IgD-negative memory B cell (primary cell): ENCODE measurements at regions not wholly inside any gene's neighbourhood (a gene's known extent, or its start where the extent isn't known, plus 50 kb on each side); places are given as distances from the start of the nearest gene placed in this dataset.

Source experiments
- H3K27ac Mint-ChIP-seq, 3 donors: one replicate each; pipeline ENCODE4 v1.8.0; 2020 to 2022; ENCODE audit warnings: mild to moderate bottlenecking in 3 of 3, mixed read lengths in 3 of 3, moderate library complexity in 1 of 3
- H3K27me3 Mint-ChIP-seq: one replicate; pipeline ENCODE4 v1.8.0; 2021; ENCODE audit warnings: mixed read lengths
- H3K36me3 Mint-ChIP-seq: one replicate; pipeline ENCODE4 v1.8.0; 2020; ENCODE audit warnings: mild to moderate bottlenecking, mixed read lengths
- H3K4me1 Mint-ChIP-seq, 3 donors: one replicate each; pipeline ENCODE4 v1.8.0; 2020 to 2022; ENCODE audit warnings: mixed read lengths in 3 of 3, mild to moderate bottlenecking in 1 of 3
- H3K4me3 Mint-ChIP-seq, 4 donors: one replicate each; pipeline ENCODE4 v1.8.0; 2020 to 2022; ENCODE audit warnings: mild to moderate bottlenecking in 4 of 4, mixed read lengths in 4 of 4, moderate library complexity in 3 of 4
- H3K9me3 Mint-ChIP-seq, 3 donors: one replicate each; pipeline ENCODE4 v1.8.0; 2020 to 2021; ENCODE audit warnings: mixed read lengths in 3 of 3, mild to moderate bottlenecking in 1 of 3

DNA sequence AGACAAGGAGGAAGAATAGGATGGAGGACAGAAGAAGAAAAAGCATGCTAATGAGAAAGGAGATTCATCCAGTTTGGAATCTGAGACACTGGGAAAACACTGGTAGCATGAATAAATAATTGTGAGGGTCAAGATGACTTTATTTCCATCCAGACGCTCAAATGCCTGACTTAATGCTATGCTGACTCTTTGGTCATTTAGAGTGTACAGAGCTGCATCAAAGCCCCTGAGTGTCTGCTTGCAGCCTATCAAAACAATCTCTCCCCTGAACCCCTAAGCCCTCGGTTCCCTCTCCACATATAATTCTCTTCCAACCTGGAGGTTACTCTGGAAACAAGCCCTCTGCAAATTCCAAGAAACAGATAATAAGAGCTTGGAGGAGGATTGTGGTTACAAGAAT is 208.8 kb downstream of the MAGEB17 start:
- H3K4me1 Mint-ChIP-seq, result no peaks in the 10 kb centered on the region
- H3K4me3 Mint-ChIP-seq, result no peak overlapping the region
- no peaks in the 10 kb centered on the region for H3K9me3 Mint-ChIP-seq
- peaks cover 7% of the 10 kb centered on the region for H3K27me3 Mint-ChIP-seq
- H3K27ac Mint-ChIP-seq, result no peak overlapping the region
- H3K36me3 Mint-ChIP-seq, result peaks cover 3% of the 10 kb centered on the region

DNA sequence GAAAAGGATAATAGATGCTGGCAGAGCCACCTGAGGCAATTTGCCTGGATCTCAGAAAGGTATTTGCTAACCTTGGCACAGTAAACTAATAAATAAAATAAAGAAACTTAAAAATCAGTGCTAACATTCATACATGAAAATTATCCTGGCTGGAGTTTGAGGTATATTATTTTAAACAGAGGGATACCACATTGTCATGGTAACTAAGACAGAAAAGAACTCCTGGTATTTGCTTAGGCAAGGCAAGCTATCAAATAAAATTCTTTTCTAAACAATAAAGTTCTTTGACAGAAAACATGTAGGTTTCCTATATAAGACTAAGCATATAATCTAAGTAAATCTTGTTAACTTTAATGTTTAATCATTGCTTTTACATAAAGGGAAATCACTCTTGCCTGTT is 218.8 kb downstream of the MAGEB17 start:
- H3K4me3 Mint-ChIP-seq, result no peak overlapping the region
- H3K36me3 Mint-ChIP-seq, result no peaks in the 10 kb centered on the region
- H3K9me3 Mint-ChIP-seq, result peaks cover 0 to 6% (median 3%) of the 10 kb centered on the region in 3 donors
- H3K4me1 Mint-ChIP-seq, result no peaks in the 10 kb centered on the region
- no peak overlapping the region for H3K27ac Mint-ChIP-seq
- H3K27me3 Mint-ChIP-seq, result peaks cover 9% of the 10 kb centered on the region

GRCh38 chrX:16392597-16392996 is 225.3 kb downstream of the MAGEB17 start:
- peaks cover 10% of the 10 kb centered on the region for H3K27me3 Mint-ChIP-seq
- H3K27ac Mint-ChIP-seq, result no peak overlapping the region
- no peaks in the 10 kb centered on the region for H3K4me1 Mint-ChIP-seq
- H3K9me3 Mint-ChIP-seq, result peaks cover 0 to 6% (median 3%) of the 10 kb centered on the region in 3 donors
- no peak overlapping the region for H3K4me3 Mint-ChIP-seq
- H3K36me3 Mint-ChIP-seq, result no peaks in the 10 kb centered on the region

GRCh38 chrX:16394290-16394689 is 227.0 kb downstream of the MAGEB17 start:
- Mint-ChIP-seq H3K27me3 (peaks cover 4% of the 10 kb centered on the region), H3K4me3 (no peak overlapping the region), H3K9me3 (peaks cover 0 to 6% (median 3%) of the 10 kb centered on the region in 3 donors), H3K36me3 (no peaks in the 10 kb centered on the region), H3K4me1 (peaks cover 0 to 2% (median 0%) of the 10 kb centered on the region in 3 donors), H3K27ac (no peak overlapping the region)

DNA sequence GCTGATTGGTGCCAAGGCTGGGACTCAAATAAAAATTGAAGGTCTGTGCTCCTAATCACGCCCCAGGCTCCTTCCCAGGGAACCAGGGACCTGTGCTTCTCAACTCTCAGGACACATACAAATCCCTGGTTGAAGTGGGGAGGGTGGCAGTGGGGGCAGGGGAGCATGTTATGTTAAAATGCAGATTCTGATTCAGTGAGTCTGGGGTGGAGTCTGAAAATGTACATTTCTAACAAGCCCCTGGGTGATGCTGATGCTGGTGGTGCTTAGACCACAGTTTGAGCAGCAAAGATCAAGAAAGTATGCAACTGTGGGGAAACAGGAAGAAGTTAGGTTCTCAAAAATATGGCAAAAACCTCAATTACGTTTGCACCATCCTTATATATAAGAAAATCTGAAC is 236.5 kb downstream of the MAGEB17 start:
- Mint-ChIP-seq H3K27me3 (peaks cover 7% of the 10 kb centered on the region), H3K36me3 (no peaks in the 10 kb centered on the region), H3K4me1 (no peaks in the 10 kb centered on the region), H3K4me3 (no peak overlapping the region), H3K9me3 (no peaks in the 10 kb centered on the region), H3K27ac (no peak overlapping the region)

DNA sequence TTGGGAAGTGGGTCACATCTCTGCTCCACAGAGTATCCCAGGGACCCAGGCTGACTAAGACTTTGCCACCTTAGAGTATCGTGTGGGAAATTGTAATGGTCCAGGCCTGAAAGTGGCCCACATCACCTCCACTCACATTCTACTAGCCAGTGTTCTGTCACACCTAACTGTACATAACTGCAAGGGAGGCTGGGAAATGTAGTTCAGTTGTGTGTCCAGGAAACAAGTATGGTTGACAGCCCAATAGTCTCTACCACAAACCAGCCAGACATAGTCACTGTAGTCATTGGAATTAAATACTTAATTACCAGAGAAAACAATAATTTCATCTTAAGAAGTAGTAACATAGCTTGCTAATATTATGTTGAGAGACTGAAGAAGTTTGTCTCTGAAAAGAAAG is 233.4 kb upstream of the S100G start:
- Mint-ChIP-seq H3K4me3 (no peak overlapping the region), H3K27me3 (peaks cover 2% of the 10 kb centered on the region), H3K4me1 (no peaks in the 10 kb centered on the region), H3K36me3 (peaks cover 1% of the 10 kb centered on the region), H3K27ac (no peak overlapping the region), H3K9me3 (peaks cover 0 to 4% (median 4%) of the 10 kb centered on the region in 3 donors)

- no peaks in the 10 kb centered on the region for H3K4me1 Mint-ChIP-seq
- peaks cover 0 to 6% (median 4%) of the 10 kb centered on the region in 3 donors for H3K9me3 Mint-ChIP-seq
- no peak overlapping the region for H3K27ac Mint-ChIP-seq
- H3K36me3 Mint-ChIP-seq, result peaks cover 1% of the 10 kb centered on the region
- no peak overlapping the region for H3K4me3 Mint-ChIP-seq
- H3K27me3 Mint-ChIP-seq, result peaks cover 3% of the 10 kb centered on the region
Measured at GRCh38 chrX:16418650-16419049, 231.3 kb upstream of the S100G start.

GRCh38 chrX:16427668-16428067 is 222.3 kb upstream of the S100G start:
- peaks cover 0 to 4% (median 2%) of the 10 kb centered on the region in 3 donors for H3K4me1 Mint-ChIP-seq
- H3K27ac Mint-ChIP-seq, result no peak overlapping the region
- no peak overlapping the region for H3K4me3 Mint-ChIP-seq
- H3K36me3 Mint-ChIP-seq, result no peaks in the 10 kb centered on the region
- no peaks in the 10 kb centered on the region for H3K9me3 Mint-ChIP-seq
- peaks cover 4% of the 10 kb centered on the region for H3K27me3 Mint-ChIP-seq

DNA sequence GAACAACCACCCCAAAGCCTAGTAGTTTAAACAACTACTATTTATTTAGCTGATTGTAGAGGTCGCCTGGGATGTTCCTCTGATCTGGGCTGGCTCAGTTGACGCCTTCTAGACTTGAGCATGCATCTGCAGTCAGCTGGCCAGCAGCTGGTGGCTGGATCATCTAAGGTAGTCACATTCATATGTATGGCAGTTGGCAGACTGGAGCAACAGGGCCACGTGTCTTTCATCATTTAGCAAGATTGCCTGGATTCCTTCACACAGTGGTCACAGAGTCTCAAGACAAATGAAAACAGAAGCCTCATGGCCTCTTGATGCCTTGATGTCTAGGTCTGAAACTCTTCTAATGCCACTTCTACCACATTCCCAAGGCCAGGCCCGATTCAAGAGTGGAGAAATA is 220.6 kb upstream of the S100G start:
- no peaks in the 10 kb centered on the region for H3K9me3 Mint-ChIP-seq
- no peak overlapping the region for H3K4me3 Mint-ChIP-seq
- no peaks in the 10 kb centered on the region for H3K36me3 Mint-ChIP-seq
- no peak overlapping the region for H3K27ac Mint-ChIP-seq
- peaks cover 9% of the 10 kb centered on the region for H3K27me3 Mint-ChIP-seq
- H3K4me1 Mint-ChIP-seq, result peaks cover 0 to 1% (median under 1%) of the 10 kb centered on the region in 3 donors

DNA sequence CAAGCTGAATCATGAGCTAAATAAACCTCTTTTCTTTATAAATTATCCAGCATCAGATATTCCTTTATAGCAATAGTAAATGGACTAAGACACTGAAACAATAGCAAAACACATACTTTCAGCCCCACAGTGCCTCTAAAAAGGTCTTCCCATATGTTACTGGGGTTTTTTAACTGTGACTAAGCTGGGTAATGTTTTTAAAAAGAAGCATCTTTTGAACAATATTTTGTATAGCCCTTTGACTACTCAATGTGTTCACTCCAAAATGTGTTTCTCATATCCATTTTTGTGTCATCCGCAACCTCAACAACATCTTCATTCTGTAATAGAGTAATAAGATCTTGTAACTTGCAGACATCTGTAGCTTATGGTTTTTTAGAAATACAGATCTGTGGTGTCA is 218.7 kb upstream of the S100G start:
- Mint-ChIP-seq H3K27me3 (peaks cover 9% of the 10 kb centered on the region), H3K4me3 (no peak overlapping the region), H3K27ac (peak overlapping the region in 1 of 3 donors; percentile 28), H3K9me3 (no peaks in the 10 kb centered on the region), H3K36me3 (no peaks in the 10 kb centered on the region), H3K4me1 (no peaks in the 10 kb centered on the region)

- H3K4me1 Mint-ChIP-seq, result no peaks in the 10 kb centered on the region
Measured at GRCh38 chrX:16433021-16433420, 216.9 kb upstream of the S100G start.

GRCh38 chrX:16435399-16435986 is 214.5 kb upstream of the S100G start:
- no peak overlapping the region for H3K4me3 Mint-ChIP-seq
- no peak overlapping the region for H3K27ac Mint-ChIP-seq
- no peaks in the 10 kb centered on the region for H3K4me1 Mint-ChIP-seq
- H3K36me3 Mint-ChIP-seq, result no peaks in the 10 kb centered on the region
- peaks cover 8% of the 10 kb centered on the region for H3K27me3 Mint-ChIP-seq
- no peaks in the 10 kb centered on the region for H3K9me3 Mint-ChIP-seq

More at GRCh38 chrX:16433021-16433420, 216.9 kb upstream of the S100G start:
- Mint-ChIP-seq H3K9me3 (no peaks in the 10 kb centered on the region), H3K27me3 (peaks cover 9% of the 10 kb centered on the region), H3K4me3 (no peak overlapping the region), H3K27ac (no peak overlapping the region), H3K36me3 (no peaks in the 10 kb centered on the region)

DNA sequence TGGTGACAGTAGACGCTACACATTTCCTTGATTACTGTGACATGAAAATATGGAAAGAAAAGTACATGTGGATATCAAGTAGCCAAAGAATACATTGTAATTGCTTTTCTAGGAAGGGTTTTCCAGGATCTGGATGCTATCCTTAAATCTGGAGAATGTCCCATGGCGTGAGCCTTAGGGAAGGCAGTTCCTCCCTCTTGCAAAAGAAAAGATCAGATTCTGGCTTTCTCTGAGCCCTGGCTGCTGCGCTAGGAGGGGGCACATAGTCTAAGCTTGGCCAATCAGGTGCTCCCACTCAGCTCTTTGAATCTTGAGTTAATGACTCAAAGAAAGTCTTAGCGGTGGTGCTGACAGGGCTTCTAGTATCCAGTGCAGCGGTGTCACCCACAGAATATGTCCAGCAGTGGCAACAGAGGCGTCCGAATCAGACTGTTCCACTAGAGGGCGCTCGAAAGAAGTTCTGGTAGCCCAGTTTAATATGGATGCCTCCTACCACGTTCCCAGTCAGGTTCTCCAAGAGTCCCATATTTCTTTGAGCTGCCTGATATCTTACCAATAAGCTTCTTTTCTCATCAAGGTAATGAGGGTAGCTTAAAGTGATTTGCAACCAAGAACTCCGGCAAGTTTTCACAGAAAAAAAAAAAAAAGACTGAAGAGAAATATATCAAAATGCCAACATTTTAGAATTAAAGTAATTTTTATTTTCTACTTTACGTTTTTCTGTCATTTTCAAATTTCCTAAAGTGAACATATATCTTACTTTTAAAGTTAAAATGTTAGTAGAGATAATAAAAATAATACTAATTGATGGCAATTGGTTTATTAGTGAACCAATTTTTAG is 213.4 kb upstream of the S100G start:
- Mint-ChIP-seq H3K4me1 (no peaks in the 10 kb centered on the region), H3K27ac (no peak overlapping the region), H3K4me3 (no peak overlapping the region), H3K36me3 (no peaks in the 10 kb centered on the region), H3K9me3 (no peaks in the 10 kb centered on the region), H3K27me3 (peaks cover 7% of the 10 kb centered on the region)

DNA sequence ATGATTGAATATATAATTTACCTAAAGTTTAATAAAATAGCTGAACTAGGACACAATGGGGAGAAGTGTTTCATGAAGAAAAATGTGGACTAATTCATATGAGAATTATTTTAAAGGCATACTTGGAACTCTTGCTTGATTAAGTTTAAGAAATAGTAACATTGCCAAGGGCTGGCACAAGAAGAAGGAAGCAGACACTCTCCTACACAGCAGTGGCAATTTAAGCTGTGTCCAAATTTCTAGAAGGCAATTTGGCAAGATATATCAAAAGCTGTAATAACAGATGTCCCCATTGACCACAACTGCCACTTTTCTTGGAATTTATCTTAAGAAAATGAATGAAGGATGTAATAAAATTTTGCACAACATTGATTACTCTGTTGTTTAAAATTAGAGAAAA is 209.5 kb upstream of the S100G start:
- H3K9me3 Mint-ChIP-seq, result no peaks in the 10 kb centered on the region
- no peak overlapping the region for H3K27ac Mint-ChIP-seq
- H3K4me3 Mint-ChIP-seq, result no peak overlapping the region
- no peaks in the 10 kb centered on the region for H3K4me1 Mint-ChIP-seq
- H3K36me3 Mint-ChIP-seq, result no peaks in the 10 kb centered on the region
- H3K27me3 Mint-ChIP-seq, result peaks cover 2% of the 10 kb centered on the region

GRCh38 chrX:16444353-16444752 is 205.6 kb upstream of the S100G start:
- Mint-ChIP-seq H3K9me3 (no peaks in the 10 kb centered on the region), H3K4me3 (no peak overlapping the region), H3K36me3 (no peaks in the 10 kb centered on the region), H3K27me3 (peaks cover 2% of the 10 kb centered on the region), H3K27ac (no peak overlapping the region), H3K4me1 (no peaks in the 10 kb centered on the region)
